ENCODE measurements at regions not wholly inside any gene's neighbourhood (a gene's known extent, or its start where the extent isn't known, plus 50 kb on each side); places are given as distances from the start of the nearest gene placed in this dataset.

DNA sequence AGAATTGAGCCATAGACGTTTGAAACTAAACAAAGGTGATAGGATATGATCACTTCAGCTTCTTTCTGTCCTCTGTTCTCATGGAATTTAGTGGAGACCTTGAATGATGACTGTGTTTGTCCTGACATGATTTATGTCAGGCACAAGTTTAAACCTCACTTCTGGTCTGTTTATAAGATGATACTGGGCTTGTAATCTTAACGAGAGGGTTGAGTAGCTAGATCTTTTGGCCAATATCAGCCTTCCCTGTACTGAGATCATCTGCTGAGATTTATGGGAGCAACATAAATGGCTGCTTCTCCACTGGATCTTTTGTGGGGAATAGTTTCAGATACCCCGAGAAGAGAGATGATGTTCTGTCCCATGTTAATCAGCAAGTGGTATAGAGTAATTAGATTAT is 121.8 kb upstream of the OBI1 start:
- TF ChIP-seq POLR2A (IDR thresholded peaks at IDR 0.05): no peak
- TF ChIP-seq, protein P1, sequence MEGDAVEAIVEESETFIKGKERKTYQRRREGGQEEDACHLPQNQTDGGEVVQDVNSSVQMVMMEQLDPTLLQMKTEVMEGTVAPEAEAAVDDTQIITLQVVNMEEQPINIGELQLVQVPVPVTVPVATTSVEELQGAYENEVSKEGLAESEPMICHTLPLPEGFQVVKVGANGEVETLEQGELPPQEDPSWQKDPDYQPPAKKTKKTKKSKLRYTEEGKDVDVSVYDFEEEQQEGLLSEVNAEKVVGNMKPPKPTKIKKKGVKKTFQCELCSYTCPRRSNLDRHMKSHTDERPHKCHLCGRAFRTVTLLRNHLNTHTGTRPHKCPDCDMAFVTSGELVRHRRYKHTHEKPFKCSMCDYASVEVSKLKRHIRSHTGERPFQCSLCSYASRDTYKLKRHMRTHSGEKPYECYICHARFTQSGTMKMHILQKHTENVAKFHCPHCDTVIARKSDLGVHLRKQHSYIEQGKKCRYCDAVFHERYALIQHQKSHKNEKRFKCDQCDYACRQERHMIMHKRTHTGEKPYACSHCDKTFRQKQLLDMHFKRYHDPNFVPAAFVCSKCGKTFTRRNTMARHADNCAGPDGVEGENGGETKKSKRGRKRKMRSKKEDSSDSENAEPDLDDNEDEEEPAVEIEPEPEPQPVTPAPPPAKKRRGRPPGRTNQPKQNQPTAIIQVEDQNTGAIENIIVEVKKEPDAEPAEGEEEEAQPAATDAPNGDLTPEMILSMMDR (IDR thresholded peaks at IDR 0.05): no peak

All from adrenal gland (tissue), 5 donors.